SK-N-SH treated with all-trans-retinoic acid at 6 μM for 48 hours (cell line): ENCODE measurements at regions not wholly inside any gene's neighbourhood (a gene's known extent, or its start where the extent isn't known, plus 50 kb on each side); places are given as distances from the start of the nearest gene placed in this dataset.

Experiments
- ARNTL ChIP-seq: fragments of 450-650 bp; formaldehyde crosslinking; IDR thresholded peaks from 2 replicates; pipeline ENCODE4 v1.5.0; 2020; ENCODE audit warnings: low read depth, mild to moderate bottlenecking, moderate library complexity, borderline replicate concordance
- ESRRG ChIP-seq: fragments of 250-450 bp; sonication (Bioruptor Pico); IDR thresholded peaks from 2 replicates; pipeline ENCODE4 v1.6.1; 2021; ENCODE audit warnings: mild to moderate bottlenecking
- GLIS3 ChIP-seq: fragments of 250-450 bp; sonication (Bioruptor Pico); IDR thresholded peaks from 2 replicates; pipeline ENCODE4 v1.5.0; 2020; ENCODE audit warnings: mild to moderate bottlenecking, moderate library complexity
- OSR1 ChIP-seq: fragments of 250-450 bp; sonication (Bioruptor Pico); IDR thresholded peaks from 2 replicates; pipeline ENCODE4 v1.8.0; 2022; ENCODE audit warnings: moderate library complexity, mild to moderate bottlenecking, inconsistent platforms
- PPARA ChIP-seq: fragments of 250-450 bp; sonication (Bioruptor Pico); IDR thresholded peaks from 2 replicates; pipeline ENCODE4 v1.5.0; 2020; ENCODE audit warnings: mild to moderate bottlenecking, borderline replicate concordance
- ZFP3 ChIP-seq: fragments of 250-450 bp; sonication (Bioruptor Pico); IDR thresholded peaks from 2 replicates; pipeline ENCODE4 v1.5.0; 2020; ENCODE audit warnings: mild to moderate bottlenecking, moderate library complexity
- ZFP30 ChIP-seq: fragments of 450-650 bp; formaldehyde crosslinking; IDR thresholded peaks from 2 replicates; pipeline ENCODE4 v1.5.0; 2022; ENCODE audit warnings: mild to moderate bottlenecking, moderate library complexity
- ZNF8 ChIP-seq: fragments of 450-650 bp; formaldehyde crosslinking; IDR thresholded peaks from 2 replicates; pipeline ENCODE4 v1.5.0; 2020; ENCODE audit warnings: mild to moderate bottlenecking, moderate library complexity
- TF ChIP-seq, protein P1 (sequence below): fragments of 250-450 bp; sonication (Bioruptor Pico); IDR thresholded peaks from 2 replicates; pipeline ENCODE4 v1.5.1; 2020; ENCODE audit warnings: low read depth, mild to moderate bottlenecking, moderate library complexity
- TF ChIP-seq, protein P2 (sequence below): fragments of 250-450 bp; sonication (Bioruptor Pico); IDR thresholded peaks from 2 replicates; pipeline ENCODE4 v1.8.0; 2020; ENCODE audit warnings: mild to moderate bottlenecking, moderate library complexity, borderline replicate concordance

DNA sequence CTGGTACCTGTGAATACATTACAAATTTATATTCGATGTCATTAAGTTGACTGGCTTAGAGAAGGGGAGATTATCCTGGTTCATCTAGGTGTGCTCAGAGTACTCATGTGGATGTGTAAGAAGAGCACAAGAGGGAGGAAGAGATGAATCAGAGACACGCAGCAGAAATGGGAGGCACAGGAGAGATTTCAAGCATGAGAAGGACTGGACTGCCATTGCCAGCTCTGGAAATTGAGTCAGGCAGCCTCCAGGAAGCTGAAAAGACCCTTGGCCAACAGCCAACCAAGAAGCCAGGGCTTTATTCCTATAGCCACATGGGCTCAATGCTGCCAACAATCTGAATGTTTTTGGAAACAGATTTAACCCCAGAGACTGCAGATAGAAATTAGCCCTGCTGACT is 1390.0 kb downstream of the STIM2 start:
- TF ChIP-seq, protein P1, sequence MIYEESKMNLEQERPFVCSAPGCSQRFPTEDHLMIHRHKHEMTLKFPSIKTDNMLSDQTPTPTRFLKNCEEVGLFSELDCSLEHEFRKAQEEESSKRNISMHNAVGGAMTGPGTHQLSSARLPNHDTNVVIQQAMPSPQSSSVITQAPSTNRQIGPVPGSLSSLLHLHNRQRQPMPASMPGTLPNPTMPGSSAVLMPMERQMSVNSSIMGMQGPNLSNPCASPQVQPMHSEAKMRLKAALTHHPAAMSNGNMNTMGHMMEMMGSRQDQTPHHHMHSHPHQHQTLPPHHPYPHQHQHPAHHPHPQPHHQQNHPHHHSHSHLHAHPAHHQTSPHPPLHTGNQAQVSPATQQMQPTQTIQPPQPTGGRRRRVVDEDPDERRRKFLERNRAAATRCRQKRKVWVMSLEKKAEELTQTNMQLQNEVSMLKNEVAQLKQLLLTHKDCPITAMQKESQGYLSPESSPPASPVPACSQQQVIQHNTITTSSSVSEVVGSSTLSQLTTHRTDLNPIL (CRISPR knock-in tag) = no peak
- TF ChIP-seq OSR1 = no peak
- TF ChIP-seq ARNTL (CRISPR knock-in tag) = no peak
- no peak for TF ChIP-seq ZFP3 (CRISPR knock-in tag)
- no peak for TF ChIP-seq ZNF8 (CRISPR knock-in tag)
- TF ChIP-seq PPARA (CRISPR knock-in tag) = no peak
- TF ChIP-seq ZFP30 (CRISPR knock-in tag) = no peak
- TF ChIP-seq ESRRG = no peak
- no peak for TF ChIP-seq GLIS3
- TF ChIP-seq, protein P2, sequence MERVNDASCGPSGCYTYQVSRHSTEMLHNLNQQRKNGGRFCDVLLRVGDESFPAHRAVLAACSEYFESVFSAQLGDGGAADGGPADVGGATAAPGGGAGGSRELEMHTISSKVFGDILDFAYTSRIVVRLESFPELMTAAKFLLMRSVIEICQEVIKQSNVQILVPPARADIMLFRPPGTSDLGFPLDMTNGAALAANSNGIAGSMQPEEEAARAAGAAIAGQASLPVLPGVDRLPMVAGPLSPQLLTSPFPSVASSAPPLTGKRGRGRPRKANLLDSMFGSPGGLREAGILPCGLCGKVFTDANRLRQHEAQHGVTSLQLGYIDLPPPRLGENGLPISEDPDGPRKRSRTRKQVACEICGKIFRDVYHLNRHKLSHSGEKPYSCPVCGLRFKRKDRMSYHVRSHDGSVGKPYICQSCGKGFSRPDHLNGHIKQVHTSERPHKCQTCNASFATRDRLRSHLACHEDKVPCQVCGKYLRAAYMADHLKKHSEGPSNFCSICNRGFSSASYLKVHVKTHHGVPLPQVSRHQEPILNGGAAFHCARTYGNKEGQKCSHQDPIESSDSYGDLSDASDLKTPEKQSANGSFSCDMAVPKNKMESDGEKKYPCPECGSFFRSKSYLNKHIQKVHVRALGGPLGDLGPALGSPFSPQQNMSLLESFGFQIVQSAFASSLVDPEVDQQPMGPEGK (CRISPR knock-in tag) = no peak
